Activated naive CD4-positive, alpha-beta T cell treated with anti-CD3 and anti-CD28 coated beads, Interleukin-2, amount 50 U/mL, for 24 hours (primary cell): ENCODE measurements at regions not wholly inside any gene's neighbourhood (a gene's known extent, or its start where the extent isn't known, plus 50 kb on each side); places are given as distances from the start of the nearest gene placed in this dataset.

Source experiments
- H3K27ac Mint-ChIP-seq: one replicate; pipeline ENCODE4 v1.8.0; 2021; ENCODE audit warnings: mild to moderate bottlenecking, mixed read lengths
- H3K27me3 Mint-ChIP-seq: one replicate; pipeline ENCODE4 v1.8.0; 2021; ENCODE audit warnings: mixed read lengths
- H3K36me3 Mint-ChIP-seq: one replicate; pipeline ENCODE4 v1.8.0; 2021; ENCODE audit warnings: mixed read lengths
- H3K4me1 Mint-ChIP-seq: one replicate; pipeline ENCODE4 v1.8.0; 2021; ENCODE audit warnings: mixed read lengths
- H3K4me3 Mint-ChIP-seq: one replicate; pipeline ENCODE4 v1.8.0; 2021; ENCODE audit warnings: mild to moderate bottlenecking, mixed read lengths
- H3K9me3 Mint-ChIP-seq: one replicate; pipeline ENCODE4 v1.8.0; 2021; ENCODE audit warnings: mixed read lengths

DNA sequence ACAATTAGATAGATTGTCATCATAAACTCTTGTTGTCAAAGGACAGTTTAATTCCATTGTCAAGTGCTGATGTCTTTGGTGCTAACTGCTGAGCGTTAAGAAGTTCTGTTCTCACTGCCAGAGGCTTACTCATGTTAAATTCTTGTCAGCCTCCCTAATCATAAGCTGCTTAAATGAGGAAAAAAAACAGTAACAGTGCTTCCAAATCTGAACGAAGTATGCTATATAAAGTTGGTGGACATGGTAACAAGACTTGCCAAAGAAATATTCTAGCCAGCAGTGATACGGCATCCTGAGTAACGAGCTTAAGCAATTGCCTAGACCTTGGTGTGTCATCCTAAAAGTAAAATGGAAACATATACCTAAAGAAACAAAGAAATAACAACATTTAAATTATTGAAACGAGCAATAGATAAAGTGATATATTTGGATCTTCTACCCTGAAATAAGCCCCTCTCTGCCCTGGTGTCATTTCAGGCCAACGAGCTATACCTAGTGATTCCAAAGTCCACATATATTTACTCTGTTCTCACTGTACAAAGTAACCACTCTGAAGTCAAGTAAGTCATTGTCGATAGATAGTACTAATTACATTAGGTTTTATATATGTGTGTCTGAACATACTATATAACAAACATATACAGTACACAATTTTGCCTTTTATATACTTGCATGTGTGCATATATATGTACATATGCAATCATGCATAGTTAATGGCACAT is 339.7 kb upstream of the HS3ST1 start:
- Mint-ChIP-seq H3K27ac (no peak overlapping the region), H3K27me3 (peaks cover 4% of the 10 kb centered on the region), H3K4me3 (no peak overlapping the region), H3K36me3 (no peaks in the 10 kb centered on the region), H3K9me3 (no peaks in the 10 kb centered on the region), H3K4me1 (no peaks in the 10 kb centered on the region)

DNA sequence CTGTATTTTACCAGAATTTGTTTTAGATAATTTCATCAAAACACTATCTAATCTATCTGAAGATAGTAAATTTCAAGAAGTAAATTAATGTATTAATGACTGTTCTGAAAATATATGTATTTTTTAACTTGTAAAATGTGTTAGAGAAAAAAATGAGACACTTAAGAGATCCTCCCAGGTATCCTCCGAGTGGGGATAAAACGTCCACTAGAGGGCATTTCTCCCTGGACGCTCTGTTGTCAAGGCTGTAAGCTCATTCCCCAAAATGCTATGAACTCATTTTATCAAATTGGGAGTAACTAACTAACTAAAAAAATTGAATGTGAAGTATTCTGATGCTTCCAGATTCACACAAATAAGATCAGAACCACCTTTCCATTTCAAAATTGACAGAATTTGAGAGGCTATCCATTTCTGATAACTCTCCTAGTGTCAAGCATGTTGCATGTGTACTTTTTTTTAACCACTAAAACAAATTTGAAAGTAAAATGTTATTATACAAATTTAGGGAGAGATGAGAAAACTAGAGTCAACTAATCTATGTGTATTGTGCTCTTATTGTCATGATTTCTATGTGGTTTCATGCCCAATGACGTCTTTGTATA is 337.3 kb upstream of the HS3ST1 start:
- Mint-ChIP-seq H3K4me1 (no peaks in the 10 kb centered on the region), H3K27ac (no peak overlapping the region), H3K4me3 (no peak overlapping the region), H3K36me3 (no peaks in the 10 kb centered on the region), H3K27me3 (peaks cover 2% of the 10 kb centered on the region), H3K9me3 (no peaks in the 10 kb centered on the region)

GRCh38 chr4:11748164-11748872 is 319.6 kb upstream of the HS3ST1 start:
- H3K36me3 Mint-ChIP-seq: no peaks in the 10 kb centered on the region
- peaks cover 2% of the 10 kb centered on the region for H3K27me3 Mint-ChIP-seq
- H3K4me3 Mint-ChIP-seq: no peak overlapping the region

GRCh38 chr4:11746734-11747133 is 318.0 kb upstream of the HS3ST1 start:
- Mint-ChIP-seq H3K27ac (no peak overlapping the region), H3K4me3 (no peak overlapping the region), H3K4me1 (no peaks in the 10 kb centered on the region), H3K36me3 (no peaks in the 10 kb centered on the region), H3K27me3 (peaks cover 4% of the 10 kb centered on the region), H3K9me3 (peaks cover 10% of the 10 kb centered on the region)

More at GRCh38 chr4:11748164-11748872, 319.6 kb upstream of the HS3ST1 start:
- Mint-ChIP-seq H3K4me1 (no peaks in the 10 kb centered on the region), H3K9me3 (peaks cover 12% of the 10 kb centered on the region), H3K27ac (no peak overlapping the region)

- no peaks in the 10 kb centered on the region for H3K36me3 Mint-ChIP-seq
- H3K9me3 Mint-ChIP-seq: peaks cover 9% of the 10 kb centered on the region
- peaks cover 5% of the 10 kb centered on the region for H3K27me3 Mint-ChIP-seq
- no peak overlapping the region for H3K27ac Mint-ChIP-seq
- H3K4me3 Mint-ChIP-seq: no peak overlapping the region
- H3K4me1 Mint-ChIP-seq: no peaks in the 10 kb centered on the region
Observed at GRCh38 chr4:11743976-11744375, 315.3 kb upstream of the HS3ST1 start.

DNA sequence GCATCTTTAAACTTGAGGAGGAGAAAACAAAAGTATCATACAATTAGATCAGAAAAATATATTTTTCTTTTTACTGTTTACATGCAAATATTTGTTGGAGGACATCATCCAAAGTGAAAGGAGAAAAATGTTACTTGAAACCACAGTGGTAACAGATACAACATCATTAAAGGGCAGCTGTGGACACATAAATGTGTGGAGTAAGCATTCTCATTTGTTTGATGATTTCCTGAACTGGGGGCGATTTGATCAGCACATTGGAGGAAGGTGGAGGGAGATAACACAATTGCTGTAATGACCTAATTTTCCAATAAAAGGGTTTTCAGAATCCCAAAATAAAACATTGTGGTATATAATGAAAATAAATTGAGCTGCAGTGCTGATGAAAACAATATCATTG is 314.5 kb upstream of the HS3ST1 start:
- Mint-ChIP-seq H3K27ac (no peak overlapping the region), H3K36me3 (no peaks in the 10 kb centered on the region), H3K9me3 (peaks cover 5% of the 10 kb centered on the region), H3K4me3 (no peak overlapping the region), H3K27me3 (peaks cover 7% of the 10 kb centered on the region), H3K4me1 (no peaks in the 10 kb centered on the region)

DNA sequence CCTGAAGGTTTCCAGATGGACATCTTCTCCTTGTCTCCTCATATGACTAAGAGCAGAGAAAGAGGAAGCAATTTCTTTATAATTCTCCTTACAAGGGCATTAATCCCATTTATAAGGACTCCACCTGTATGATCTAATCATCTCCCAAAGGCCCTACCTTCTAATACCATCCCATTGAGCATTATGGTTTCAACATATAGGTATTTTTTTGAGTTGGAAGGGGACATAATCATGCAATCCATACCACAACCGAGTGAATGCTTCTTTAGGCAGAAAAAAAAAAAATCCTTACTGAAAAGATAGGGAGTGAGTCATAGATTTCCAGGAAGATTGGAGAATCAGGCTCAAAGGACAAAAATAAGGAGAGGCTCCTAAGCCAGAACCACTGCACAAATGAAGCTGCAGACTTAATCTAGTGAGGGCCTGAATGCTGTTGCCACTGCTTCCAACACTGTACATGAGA is 312.5 kb upstream of the HS3ST1 start:
- Mint-ChIP-seq H3K27ac (no peak overlapping the region), H3K4me1 (no peaks in the 10 kb centered on the region), H3K27me3 (peaks cover 11% of the 10 kb centered on the region), H3K9me3 (peaks cover 5% of the 10 kb centered on the region), H3K36me3 (no peaks in the 10 kb centered on the region), H3K4me3 (no peak overlapping the region)

- Mint-ChIP-seq H3K4me3 (no peak overlapping the region), H3K27me3 (peaks cover 11% of the 10 kb centered on the region), H3K36me3 (no peaks in the 10 kb centered on the region), H3K27ac (no peak overlapping the region), H3K9me3 (peaks cover 5% of the 10 kb centered on the region), H3K4me1 (no peaks in the 10 kb centered on the region)
Observed at GRCh38 chr4:11739992-11740391, 311.3 kb upstream of the HS3ST1 start.

DNA sequence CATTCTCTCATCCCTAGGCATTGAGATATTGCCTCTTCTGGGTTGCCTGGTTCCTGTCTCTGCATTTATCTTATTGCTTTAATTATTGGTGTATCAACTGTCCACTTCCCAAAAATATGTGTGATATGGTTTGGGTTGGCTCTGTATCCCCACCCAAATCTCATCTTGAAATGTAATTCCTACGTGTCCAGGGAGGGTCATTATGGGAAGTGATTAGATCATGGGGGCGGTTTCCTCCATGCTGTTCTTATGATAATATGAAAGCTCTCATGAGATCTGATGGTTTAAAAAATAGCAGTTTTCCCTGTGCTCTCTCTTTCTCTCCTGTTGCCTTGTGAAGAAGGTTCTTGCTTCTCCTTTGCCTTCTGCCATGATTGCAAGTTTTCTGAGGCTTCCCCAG is 308.3 kb upstream of the HS3ST1 start:
- no peaks in the 10 kb centered on the region for H3K36me3 Mint-ChIP-seq
- no peak overlapping the region for H3K27ac Mint-ChIP-seq
- no peaks in the 10 kb centered on the region for H3K4me1 Mint-ChIP-seq
- peaks cover 11% of the 10 kb centered on the region for H3K27me3 Mint-ChIP-seq
- no peak overlapping the region for H3K4me3 Mint-ChIP-seq
- H3K9me3 Mint-ChIP-seq: peaks cover 5% of the 10 kb centered on the region

DNA sequence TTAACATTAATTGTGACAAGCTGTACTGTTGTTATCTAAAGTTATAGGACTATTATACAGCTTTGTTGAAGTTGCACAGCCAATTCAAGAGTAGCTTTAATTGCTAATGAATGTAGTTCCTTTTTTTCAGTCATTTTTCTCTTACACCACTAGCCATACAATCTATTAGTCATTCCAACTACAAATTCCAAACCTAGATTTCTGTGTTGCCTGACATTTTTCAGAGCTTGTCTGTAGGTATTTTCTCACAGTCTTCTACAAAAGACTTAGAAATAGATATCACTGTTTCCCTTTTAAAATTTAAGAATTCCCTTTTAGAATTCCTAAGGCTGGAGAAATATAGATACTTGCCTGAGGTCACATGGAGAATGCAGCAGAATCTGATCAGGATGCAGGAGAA is 307.0 kb upstream of the HS3ST1 start:
- H3K36me3 Mint-ChIP-seq: no peaks in the 10 kb centered on the region
- H3K27ac Mint-ChIP-seq: no peak overlapping the region
- peaks cover 8% of the 10 kb centered on the region for H3K27me3 Mint-ChIP-seq

DNA sequence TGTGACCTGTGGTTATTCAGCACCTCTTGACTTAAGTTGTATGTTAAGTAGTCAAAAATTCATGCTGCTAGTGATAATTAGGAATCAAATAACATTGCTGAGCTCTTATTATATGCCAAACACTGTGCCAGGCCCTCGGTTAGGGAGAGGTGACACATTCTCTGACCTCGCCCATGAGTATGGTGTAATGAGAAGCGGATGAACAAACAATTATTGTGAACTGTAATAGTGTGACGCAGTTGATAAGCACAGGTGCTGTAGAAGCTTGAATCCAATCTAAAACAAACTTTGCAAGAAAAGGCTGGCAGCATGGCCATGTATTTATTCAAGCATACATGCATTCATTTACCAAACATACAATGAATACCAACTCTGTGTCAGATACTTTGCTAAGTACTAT is 303.5 kb upstream of the HS3ST1 start:
- Mint-ChIP-seq H3K27me3 (peaks cover 3% of the 10 kb centered on the region), H3K27ac (no peak overlapping the region), H3K9me3 (no peaks in the 10 kb centered on the region), H3K4me1 (no peaks in the 10 kb centered on the region), H3K4me3 (no peak overlapping the region), H3K36me3 (no peaks in the 10 kb centered on the region)

More for the DNA sequence above, 307.0 kb upstream of the HS3ST1 start:
- Mint-ChIP-seq H3K4me3 (no peak overlapping the region), H3K4me1 (no peaks in the 10 kb centered on the region), H3K9me3 (peaks cover 5% of the 10 kb centered on the region)

- H3K4me3 Mint-ChIP-seq: no peak overlapping the region
- H3K36me3 Mint-ChIP-seq: no peaks in the 10 kb centered on the region
- peaks cover 3% of the 10 kb centered on the region for H3K27me3 Mint-ChIP-seq
- no peak overlapping the region for H3K27ac Mint-ChIP-seq
- no peaks in the 10 kb centered on the region for H3K9me3 Mint-ChIP-seq
- no peaks in the 10 kb centered on the region for H3K4me1 Mint-ChIP-seq
Observed at GRCh38 chr4:11730545-11730944, 301.9 kb upstream of the HS3ST1 start.

GRCh38 chr4:11729548-11729947 is 300.9 kb upstream of the HS3ST1 start:
- no peaks in the 10 kb centered on the region for H3K36me3 Mint-ChIP-seq
- H3K9me3 Mint-ChIP-seq: no peaks in the 10 kb centered on the region
- H3K27ac Mint-ChIP-seq: no peak overlapping the region
- peaks cover 3% of the 10 kb centered on the region for H3K27me3 Mint-ChIP-seq
- H3K4me3 Mint-ChIP-seq: no peak overlapping the region
- H3K4me1 Mint-ChIP-seq: no peaks in the 10 kb centered on the region

DNA sequence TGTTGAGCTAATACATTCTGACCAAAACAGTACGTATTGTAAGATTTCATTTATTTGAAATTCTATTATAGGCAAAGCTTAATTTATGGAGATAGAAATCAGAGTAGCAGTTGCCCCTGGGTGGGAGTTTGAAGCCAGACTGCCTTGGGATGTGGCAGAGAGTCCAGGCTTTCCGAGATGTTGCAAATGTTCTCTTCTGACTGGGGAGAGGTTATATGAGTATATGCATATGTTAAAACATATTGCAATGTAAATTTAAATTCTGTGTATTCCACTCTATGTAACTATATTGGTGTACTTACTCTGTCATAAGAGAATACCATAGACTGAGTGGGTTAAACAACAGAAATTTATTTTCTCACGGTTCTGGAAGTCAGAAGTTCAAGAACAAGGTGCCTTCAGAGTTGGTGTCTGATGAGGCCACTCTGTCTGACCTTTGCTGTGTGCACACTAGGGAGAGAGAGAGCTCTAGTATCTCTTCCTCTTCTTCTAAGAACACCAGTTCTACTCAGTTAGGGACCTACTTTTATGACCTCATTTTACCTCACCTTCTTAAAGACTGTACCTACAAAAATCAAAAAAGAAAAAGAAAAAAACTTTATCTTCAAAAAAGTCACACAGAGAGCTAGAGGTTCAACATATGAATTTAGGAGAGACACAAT is 299.3 kb upstream of the HS3ST1 start:
- Mint-ChIP-seq H3K27ac (no peak overlapping the region), H3K9me3 (no peaks in the 10 kb centered on the region), H3K4me1 (no peaks in the 10 kb centered on the region), H3K36me3 (no peaks in the 10 kb centered on the region), H3K4me3 (no peak overlapping the region), H3K27me3 (peaks cover 7% of the 10 kb centered on the region)

DNA sequence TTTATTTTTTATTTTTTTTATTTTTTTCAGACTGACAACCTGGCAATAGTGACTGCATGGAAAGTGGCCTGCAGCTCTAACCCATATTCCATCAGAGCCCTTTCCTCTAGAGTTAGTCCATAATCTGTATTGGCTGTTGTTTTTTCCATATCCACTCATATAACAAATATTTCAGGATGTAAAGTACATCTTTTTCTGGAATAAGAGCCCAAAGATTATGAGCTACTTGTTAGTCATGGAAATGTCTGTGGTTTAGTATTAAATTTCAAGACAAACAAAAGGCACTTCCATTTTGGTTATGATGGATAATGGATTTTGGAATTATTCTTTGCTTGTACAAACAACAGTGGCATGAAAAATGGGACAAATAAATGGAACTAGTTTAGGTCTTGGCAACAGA is 296.0 kb upstream of the HS3ST1 start:
- Mint-ChIP-seq H3K9me3 (no peaks in the 10 kb centered on the region), H3K27me3 (peaks cover 9% of the 10 kb centered on the region), H3K36me3 (no peaks in the 10 kb centered on the region), H3K4me1 (no peaks in the 10 kb centered on the region), H3K4me3 (no peak overlapping the region), H3K27ac (no peak overlapping the region)

DNA sequence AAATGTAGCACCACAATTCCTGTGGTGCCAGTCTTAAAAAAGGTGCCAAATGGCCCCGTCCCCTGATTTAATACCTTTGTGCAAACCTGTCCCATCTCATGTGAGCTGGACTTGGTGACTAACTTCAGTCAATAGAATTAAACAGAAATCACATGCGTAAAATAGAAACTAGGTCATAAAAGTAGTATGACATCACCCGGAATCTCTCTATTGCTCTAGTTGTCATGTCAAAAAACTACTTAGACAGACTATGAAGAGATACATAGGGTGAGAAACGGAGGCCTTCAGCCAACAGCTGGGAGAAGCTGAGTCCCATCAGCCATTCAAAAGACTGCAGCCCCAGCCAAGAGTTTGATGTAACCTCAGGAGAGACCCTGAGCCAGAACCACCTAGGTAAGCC is 293.5 kb upstream of the HS3ST1 start:
- H3K27me3 Mint-ChIP-seq: peaks cover 9% of the 10 kb centered on the region
- H3K9me3 Mint-ChIP-seq: no peaks in the 10 kb centered on the region
- no peaks in the 10 kb centered on the region for H3K36me3 Mint-ChIP-seq
- H3K4me1 Mint-ChIP-seq: no peaks in the 10 kb centered on the region
- no peak overlapping the region for H3K4me3 Mint-ChIP-seq
- H3K27ac Mint-ChIP-seq: no peak overlapping the region
